Erythroblast (primary cell): ENCODE measurements at regions not wholly inside any gene's neighbourhood (a gene's known extent, or its start where the extent isn't known, plus 50 kb on each side); places are given as distances from the start of the nearest gene placed in this dataset.

ENCODE experiments used
- GATA1 ChIP-seq: IDR thresholded peaks from 2 replicates; pipeline ENCODE4 v1.6.1; 2011; ENCODE audit warnings: low read depth, mild to moderate bottlenecking, control low read depth, low read length, moderate library complexity
- POLR2A ChIP-seq: IDR thresholded peaks from 2 replicates; pipeline ENCODE4 v1.6.1; 2011; ENCODE audit warnings: mild to moderate bottlenecking, low read length

GRCh38 chr2:116832148-116832547 lies 982.3 kb upstream of the DDX18 start:
- TF ChIP-seq POLR2A (no peak), GATA1 (no peak)
